ENCODE measurements at regions not wholly inside any gene's neighbourhood (a gene's known extent, or its start where the extent isn't known, plus 50 kb on each side); places are given as distances from the start of the nearest gene placed in this dataset.

DNA sequence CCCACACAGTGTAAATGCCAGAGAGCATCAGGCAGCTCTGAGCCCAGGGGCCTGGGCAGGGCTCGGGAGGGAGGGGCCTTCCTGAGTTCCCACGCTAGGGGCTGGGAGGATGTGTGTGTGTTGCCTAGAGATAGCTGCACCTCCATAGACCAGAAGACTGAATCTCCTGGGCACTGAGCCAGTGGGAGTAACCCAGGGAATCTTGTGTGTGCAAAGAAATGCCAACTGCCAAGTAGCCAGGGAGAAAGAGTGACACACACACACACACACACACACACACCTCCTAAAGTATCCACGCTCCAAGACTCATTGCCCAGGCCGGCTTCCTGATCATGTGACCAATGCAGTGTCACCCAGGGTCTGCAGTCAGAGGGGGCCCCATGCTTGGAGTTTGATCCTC lies 166.2 kb upstream of the RPL38 start:
- no peak overlapping the region for H3K4me3 ChIP-seq (ENCODE audit: low read depth, low read length)
- TF ChIP-seq, protein P1, sequence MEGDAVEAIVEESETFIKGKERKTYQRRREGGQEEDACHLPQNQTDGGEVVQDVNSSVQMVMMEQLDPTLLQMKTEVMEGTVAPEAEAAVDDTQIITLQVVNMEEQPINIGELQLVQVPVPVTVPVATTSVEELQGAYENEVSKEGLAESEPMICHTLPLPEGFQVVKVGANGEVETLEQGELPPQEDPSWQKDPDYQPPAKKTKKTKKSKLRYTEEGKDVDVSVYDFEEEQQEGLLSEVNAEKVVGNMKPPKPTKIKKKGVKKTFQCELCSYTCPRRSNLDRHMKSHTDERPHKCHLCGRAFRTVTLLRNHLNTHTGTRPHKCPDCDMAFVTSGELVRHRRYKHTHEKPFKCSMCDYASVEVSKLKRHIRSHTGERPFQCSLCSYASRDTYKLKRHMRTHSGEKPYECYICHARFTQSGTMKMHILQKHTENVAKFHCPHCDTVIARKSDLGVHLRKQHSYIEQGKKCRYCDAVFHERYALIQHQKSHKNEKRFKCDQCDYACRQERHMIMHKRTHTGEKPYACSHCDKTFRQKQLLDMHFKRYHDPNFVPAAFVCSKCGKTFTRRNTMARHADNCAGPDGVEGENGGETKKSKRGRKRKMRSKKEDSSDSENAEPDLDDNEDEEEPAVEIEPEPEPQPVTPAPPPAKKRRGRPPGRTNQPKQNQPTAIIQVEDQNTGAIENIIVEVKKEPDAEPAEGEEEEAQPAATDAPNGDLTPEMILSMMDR (conservative IDR thresholded peaks at IDR 0.05; ENCODE audit: low read depth, low read length), result no peak
- no peak for DNase-seq (ENCODE audit: low read depth)

DNA sequence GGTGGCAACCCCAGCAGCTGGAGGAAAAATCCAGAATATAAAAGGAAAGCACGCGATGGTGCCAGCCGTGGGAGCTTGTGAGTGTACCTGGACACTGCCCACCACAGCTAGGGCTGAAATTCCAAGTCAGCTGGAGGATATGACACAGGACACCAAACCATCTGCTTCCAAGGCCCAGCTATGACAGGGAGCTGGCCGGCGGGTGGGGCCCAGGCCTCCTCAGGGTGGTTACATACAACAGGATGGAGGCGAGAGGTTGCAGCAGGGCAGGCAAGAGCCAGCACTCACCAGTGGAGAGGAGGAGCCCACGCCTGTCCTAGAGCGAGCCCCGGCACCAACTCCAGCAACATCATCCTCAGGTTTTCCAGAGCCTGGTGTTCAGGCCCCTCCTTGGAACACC lies 163.2 kb upstream of the RPL38 start:
- no peak for DNase-seq (ENCODE audit: low read depth)
- no peak overlapping the region for H3K4me3 ChIP-seq (ENCODE audit: low read depth, low read length)
- TF ChIP-seq, protein P1 (conservative IDR thresholded peaks at IDR 0.05; ENCODE audit: low read depth, low read length), result no peak

DNA sequence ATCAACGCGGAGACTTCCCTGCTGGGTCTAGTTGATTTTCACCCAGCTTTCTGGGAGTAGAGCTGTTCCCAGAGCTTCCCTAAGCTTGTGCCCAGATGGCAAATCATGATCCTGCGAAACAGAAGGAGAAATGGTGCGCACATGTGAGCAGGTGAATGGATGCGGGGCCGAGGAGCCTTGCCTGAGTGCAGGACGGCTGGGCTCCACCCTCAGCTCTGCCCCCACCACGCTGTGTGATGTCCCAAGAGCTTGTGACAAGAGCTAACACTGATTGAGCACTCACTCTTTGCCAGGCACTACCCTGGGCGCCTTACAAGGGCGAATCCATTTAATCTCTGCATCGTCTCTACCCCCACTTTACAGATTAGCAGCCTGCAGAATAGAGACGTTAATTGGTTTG lies 162.7 kb upstream of the RPL38 start:
- TF ChIP-seq, protein P1 (conservative IDR thresholded peaks at IDR 0.05; ENCODE audit: low read depth, low read length), result no peak
- no peak overlapping the region for H3K4me3 ChIP-seq (ENCODE audit: low read depth, low read length)
- DNase-seq (ENCODE audit: low read depth), result no peak

DNA sequence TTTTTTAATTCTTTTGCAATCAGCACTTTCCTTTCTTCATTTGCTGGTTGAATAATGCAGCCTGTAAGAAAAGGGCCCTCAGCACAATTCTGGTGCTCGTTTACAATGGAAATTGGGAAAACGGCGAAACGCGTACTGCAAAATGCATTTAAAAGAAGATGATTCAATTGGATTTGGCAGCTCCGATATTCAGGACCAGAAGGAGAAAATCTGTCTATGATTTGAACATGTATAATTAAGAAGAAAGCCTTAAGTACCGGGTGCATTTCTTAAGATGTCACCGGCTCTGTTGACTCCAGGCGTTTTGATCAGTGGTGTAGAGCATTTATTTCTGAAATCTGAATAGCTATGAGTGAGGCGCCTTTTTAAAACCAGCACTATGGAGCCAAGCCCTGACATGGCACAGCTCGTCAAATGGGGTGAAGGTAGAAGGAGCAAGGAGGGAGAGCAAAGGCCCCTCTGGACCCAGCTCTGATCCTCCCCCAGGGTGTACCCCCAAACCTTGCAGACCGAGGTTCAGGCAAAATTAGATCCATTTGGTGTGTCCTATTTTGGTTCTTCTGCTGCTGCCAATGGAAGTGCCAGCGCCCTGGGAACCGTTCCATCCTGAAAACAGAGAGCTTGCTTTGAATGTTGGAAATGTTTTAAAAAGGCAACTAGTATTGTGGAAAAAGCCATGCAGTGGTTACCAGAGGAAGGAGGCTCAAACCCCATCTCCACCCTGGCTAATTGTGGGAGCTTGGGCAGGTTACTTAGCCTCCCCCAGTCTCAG lies 161.4 kb upstream of the RPL38 start:
- TF ChIP-seq, protein P1 (conservative IDR thresholded peaks at IDR 0.05; ENCODE audit: low read depth, low read length), result no peak
- DNase-seq (ENCODE audit: low read depth), result no peak
- H3K4me3 ChIP-seq (ENCODE audit: low read depth, low read length), result no peak overlapping the region

DNA sequence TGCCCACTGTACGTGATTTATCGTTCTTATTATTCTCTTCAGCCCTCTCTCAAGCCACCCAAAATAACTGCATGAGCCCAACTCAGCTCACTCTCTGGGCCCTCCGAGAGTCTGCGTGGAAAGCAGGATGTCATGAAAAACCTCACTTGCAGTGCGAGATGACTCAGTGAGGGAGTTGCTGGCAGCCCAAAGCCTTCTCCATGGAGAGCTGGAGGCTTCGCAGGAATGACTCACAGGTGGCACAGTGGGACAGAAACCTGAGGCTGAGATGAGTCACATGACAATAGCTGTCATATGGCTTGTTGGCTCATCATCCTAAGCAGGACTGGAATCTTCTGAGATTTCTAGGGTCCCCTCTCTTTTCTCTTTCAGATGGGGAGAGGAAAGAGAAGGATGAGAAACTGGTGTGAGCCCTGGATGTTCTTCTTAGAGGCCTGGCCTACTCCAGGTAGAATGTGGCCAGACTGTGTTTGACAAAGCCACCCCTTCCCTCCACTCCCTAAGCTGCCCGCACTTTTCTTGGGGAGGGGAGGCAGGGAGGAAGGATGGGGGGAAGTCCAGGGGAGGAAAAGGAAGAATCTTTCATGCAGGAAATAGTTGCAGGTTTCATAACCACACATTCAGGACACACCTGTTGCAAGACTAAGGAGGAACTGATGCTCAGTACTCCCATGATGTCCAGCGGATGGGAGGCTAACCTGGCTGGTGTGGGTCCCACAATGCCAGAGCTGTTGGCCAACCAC lies 160.6 kb upstream of the RPL38 start:
- DNase-seq (ENCODE audit: low read depth), result peak; percentile 23
- TF ChIP-seq, protein P1 (conservative IDR thresholded peaks at IDR 0.05; ENCODE audit: low read depth, low read length), result no peak
- H3K4me3 ChIP-seq (ENCODE audit: low read depth, low read length), result no peak overlapping the region

DNA sequence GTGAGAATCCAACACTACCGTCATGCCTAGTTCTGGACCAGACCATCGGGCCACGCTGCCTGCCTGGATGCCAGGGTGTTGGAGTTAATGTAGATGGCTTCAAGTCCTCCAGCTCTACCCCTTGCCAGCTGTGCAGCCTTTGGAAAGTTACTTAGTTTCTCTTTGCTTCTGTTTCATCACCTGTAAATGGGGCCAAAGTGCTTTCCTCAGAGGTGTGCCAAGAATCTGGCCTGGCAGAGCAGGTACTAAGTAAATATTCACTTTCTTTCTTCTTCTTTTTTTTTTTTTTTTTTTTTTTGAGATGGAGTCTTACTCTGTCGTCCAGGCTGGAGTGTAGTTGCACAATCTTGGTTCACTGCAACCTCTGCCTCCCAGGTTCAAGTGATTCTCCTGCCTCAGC lies 159.5 kb upstream of the RPL38 start:
- DNase-seq (ENCODE audit: low read depth), result no peak
- no peak overlapping the region for H3K4me3 ChIP-seq (ENCODE audit: low read depth, low read length)
- TF ChIP-seq, protein P1 (conservative IDR thresholded peaks at IDR 0.05; ENCODE audit: low read depth, low read length), result no peak
